ENCODE measurements at regions not wholly inside any gene's neighbourhood (a gene's known extent, or its start where the extent isn't known, plus 50 kb on each side); places are given as distances from the start of the nearest gene placed in this dataset.
A peak's percentile ranks its signal among the peaks of the same experiment; 100 is the strongest.

- intact Hi-C loops (cut with DNase I; ENCODE audit: low total_unique reads), result no loop called here
- TF ChIP-seq POLR2AphosphoS5 (IDR thresholded peaks at IDR 0.05) (no peak), EP300 (IDR thresholded peaks at IDR 0.05) (no peak), POLR2A (IDR thresholded peaks at IDR 0.05) (no peak), CTCF (IDR thresholded peaks at IDR 0.05) (no peak)
- Histone ChIP-seq H3K9me3 (no peaks in the 10 kb centered on the region), H3K36me3 (no peaks in the 10 kb centered on the region), H3K4me1 (no peaks in the 10 kb centered on the region), H3K27me3 (no peaks in the 10 kb centered on the region), H3K4me3 (no peak overlapping the region), H3K27ac (no peak overlapping the region)
- WGBS, 5 donors, result 79 to 96% (median 87%) methylated on average over 2 of the region's 2 CpGs
- no peak for DNase-seq
Measured at GRCh38 chr2:22946553-22946952, 438.4 kb upstream of the KLHL29 start.

GRCh38 chr2:22947741-22948140, 437.2 kb upstream of the KLHL29 start:
- H3K4me1 ChIP-seq, result no peaks in the 10 kb centered on the region
- H3K4me3 ChIP-seq, result no peak overlapping the region
- H3K9me3 ChIP-seq, result no peaks in the 10 kb centered on the region
- H3K27ac ChIP-seq, result no peak overlapping the region
- no peaks in the 10 kb centered on the region for H3K27me3 ChIP-seq
- DNase-seq, result no peak
- TF ChIP-seq EP300 (IDR thresholded peaks at IDR 0.05), result no peak
- TF ChIP-seq CTCF (IDR thresholded peaks at IDR 0.05), result no peak
- TF ChIP-seq POLR2AphosphoS5 (IDR thresholded peaks at IDR 0.05), result no peak
- TF ChIP-seq POLR2A (IDR thresholded peaks at IDR 0.05), result no peak
- H3K36me3 ChIP-seq, result no peaks in the 10 kb centered on the region
- intact Hi-C loops (cut with DNase I; ENCODE audit: low total_unique reads), result no loop called here
- 74 to 95% (median 90%) methylated on average over 4 of the region's 4 CpGs for WGBS, 5 donors

GRCh38 chr2:22950431-22950830, 434.5 kb upstream of the KLHL29 start:
- Histone ChIP-seq H3K4me3 (no peak overlapping the region), H3K27ac (no peak overlapping the region), H3K27me3 (no peaks in the 10 kb centered on the region), H3K9me3 (no peaks in the 10 kb centered on the region), H3K4me1 (no peaks in the 10 kb centered on the region), H3K36me3 (no peaks in the 10 kb centered on the region)
- no peak for TF ChIP-seq POLR2AphosphoS5 (IDR thresholded peaks at IDR 0.05)
- TF ChIP-seq POLR2A (IDR thresholded peaks at IDR 0.05), result no peak
- no peak for TF ChIP-seq EP300 (IDR thresholded peaks at IDR 0.05)
- no peak for TF ChIP-seq CTCF (IDR thresholded peaks at IDR 0.05)
- 42 to 60% (median 53%) methylated on average over 2 of the region's 2 CpGs for WGBS, 5 donors
- DNase-seq, result no peak
- intact Hi-C loops (cut with DNase I; ENCODE audit: low total_unique reads), result no loop called here

GRCh38 chr2:22952656-22953225, 432.2 kb upstream of the KLHL29 start:
- H3K27me3 ChIP-seq, result no peaks in the 10 kb centered on the region
- no peak for TF ChIP-seq POLR2A (IDR thresholded peaks at IDR 0.05)
- no peak for TF ChIP-seq POLR2AphosphoS5 (IDR thresholded peaks at IDR 0.05)
- no peak for TF ChIP-seq CTCF (IDR thresholded peaks at IDR 0.05)
- TF ChIP-seq EP300 (IDR thresholded peaks at IDR 0.05), result no peak
- no peak overlapping the region for H3K4me3 ChIP-seq
- intact Hi-C loops (cut with DNase I; ENCODE audit: low total_unique reads), result no loop called here
- no peaks in the 10 kb centered on the region for H3K4me1 ChIP-seq
- H3K36me3 ChIP-seq, result no peaks in the 10 kb centered on the region
- WGBS, 5 donors, result 60 to 85% (median 75%) methylated on average over 6 of the region's 6 CpGs
- H3K9me3 ChIP-seq, result no peaks in the 10 kb centered on the region
- H3K27ac ChIP-seq, result no peak overlapping the region
- DNase-seq, result peak in 1 of 2 donors; percentile 15
